NCI-H146 treated with DMSO at 0.1 percent for 48 hours (cell line): ENCODE measurements at regions not wholly inside any gene's neighbourhood (a gene's known extent, or its start where the extent isn't known, plus 50 kb on each side); places are given as distances from the start of the nearest gene placed in this dataset.
"Not testable (repeated sequence)": the region's sequence is repeated elsewhere in the genome, so short reads cannot be mapped to it uniquely, and the experiment has no call there.

Experiments used
- DNase-seq: peaks from one replicate; lab custom pipeline; 2025; ENCODE audit not compliant: unreplicated experiment; lab: John Stamatoyannopoulos, UW

- DNase-seq: no peak
Observed at GRCh38 chr7:20839196-20839735, 52.6 kb upstream of the SP8 start.

DNA sequence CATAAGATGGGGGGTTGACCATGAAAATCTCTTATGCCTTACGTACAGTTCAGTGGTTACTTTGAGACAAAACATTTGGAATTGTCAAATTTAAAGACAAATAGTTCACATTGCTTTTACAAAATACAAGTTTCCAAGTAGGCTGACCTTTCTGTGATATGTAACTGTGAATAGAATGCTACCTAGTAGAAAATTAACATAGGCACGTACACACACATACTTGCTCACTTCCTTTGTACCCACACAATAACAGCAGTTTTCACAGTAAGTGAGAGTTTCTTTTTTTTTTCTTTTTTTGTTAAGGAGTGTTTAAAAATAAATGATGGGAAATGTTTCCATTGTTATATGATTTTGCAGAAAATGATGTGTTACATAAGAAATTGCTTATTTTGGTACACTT lies 53.3 kb upstream of the SP8 start:
- no peak for DNase-seq

DNA sequence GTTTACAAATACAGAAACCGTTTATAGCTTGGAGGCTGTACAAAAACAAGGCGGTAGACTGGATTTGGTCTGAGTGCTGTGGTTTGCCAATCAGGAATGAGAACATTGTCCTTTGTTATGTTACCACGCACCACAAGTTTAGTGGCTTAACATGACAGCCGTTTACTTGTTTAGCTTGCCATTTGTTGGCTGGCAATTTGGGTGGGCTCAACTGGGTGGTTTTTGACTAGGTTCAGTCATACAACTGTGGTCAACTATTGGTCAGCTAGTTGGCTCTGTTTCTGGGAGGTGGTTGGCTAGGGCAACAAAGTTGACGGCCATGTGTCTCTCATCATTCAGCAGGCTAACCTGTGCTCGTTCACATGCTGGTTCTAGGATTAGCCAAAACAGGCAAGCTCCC lies 60.1 kb upstream of the SP8 start:
- DNase-seq: no peak

DNA sequence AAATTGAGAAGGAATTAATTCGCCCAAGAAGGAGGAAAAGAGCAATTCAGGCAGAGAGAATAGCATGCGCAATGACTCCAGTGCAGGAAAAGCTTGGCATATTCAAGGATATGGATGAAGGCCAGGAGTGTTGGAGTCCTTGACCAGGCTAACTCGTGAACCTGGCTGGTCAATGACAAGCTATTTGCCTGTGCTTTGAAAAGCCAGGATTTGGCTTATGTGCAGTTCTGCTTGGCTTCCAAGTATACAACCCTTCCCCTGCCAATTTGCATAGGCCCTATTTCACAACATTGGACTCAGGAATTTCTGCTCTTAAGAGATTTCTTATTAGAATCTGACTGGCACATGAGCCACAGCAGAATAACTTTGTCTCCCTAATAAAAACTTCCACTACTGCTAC lies 72.3 kb upstream of the SP8 start:
- no peak for DNase-seq

GRCh38 chr7:20861468-20861867 lies 74.8 kb upstream of the SP8 start:
- DNase-seq: no peak

GRCh38 chr7:20862554-20862953 lies 75.9 kb upstream of the SP8 start:
- no peak for DNase-seq

GRCh38 chr7:20864221-20864620 lies 77.5 kb upstream of the SP8 start:
- no peak for DNase-seq

DNA sequence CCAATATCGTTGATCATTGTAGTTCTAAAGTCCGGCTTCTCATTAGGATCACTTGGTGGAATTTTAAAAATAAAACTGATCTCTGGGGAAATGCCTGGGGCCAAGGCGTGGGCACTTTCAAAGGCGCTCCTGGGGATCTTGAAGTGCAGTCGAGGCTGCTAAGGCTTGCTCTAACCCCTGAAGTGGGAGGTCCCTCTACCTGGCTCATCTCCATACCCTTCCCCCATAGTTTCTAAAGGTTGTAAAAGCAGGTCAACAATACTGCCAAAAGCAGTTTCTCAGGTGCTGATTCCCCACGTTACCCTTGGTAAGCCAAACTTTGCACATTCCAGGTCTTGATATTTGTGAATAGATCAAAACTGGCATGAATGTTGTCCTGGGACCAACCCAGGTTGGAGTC lies 79.0 kb upstream of the SP8 start:
- no peak for DNase-seq

DNA sequence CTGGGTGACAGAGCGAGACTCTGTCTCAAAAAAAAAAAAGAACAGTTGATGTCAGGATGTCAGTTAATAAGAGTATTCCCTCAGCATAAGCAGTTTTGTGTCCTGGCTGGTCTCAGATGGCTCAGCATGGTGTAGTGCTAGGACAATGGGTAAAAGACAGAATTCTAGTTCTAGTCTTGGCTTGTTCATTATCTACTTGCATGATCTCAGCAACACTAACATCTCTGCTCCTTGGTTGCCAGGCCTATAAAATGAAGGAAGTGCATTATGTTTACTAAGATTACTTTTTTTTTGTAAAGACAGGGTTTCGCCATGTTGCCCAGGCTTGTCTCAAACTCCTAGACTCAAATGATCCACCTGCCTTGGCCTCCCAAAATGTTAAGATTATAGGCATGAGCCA lies 84.3 kb upstream of the SP8 start:
- no peak for DNase-seq

- peak; percentile 33 for DNase-seq
Observed at GRCh38 chr7:20892776-20893175, 106.1 kb upstream of the SP8 start.

- no peak for DNase-seq
Observed at GRCh38 chr7:20894806-20895205, 108.1 kb upstream of the SP8 start.

- DNase-seq: no peak
Observed at GRCh38 chr7:20895563-20895962, 108.9 kb upstream of the SP8 start.

DNA sequence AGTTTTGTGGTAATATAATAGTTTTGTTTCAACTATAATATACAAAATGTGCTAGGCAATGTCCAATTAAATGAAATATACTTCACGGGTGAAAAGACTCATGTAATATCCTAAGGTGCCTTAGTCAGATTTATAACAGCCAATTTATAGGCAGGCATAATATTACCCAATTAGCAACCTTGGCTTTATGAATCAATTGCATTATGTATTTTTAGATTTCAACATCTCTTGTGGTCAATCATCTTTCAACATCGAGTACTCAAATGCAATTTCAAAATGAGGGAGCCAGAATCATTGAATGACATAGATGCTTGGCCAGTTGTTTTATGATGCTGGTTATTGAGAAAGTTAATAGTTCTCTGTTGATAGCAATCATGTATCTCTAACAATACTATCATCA lies 110.3 kb upstream of the SP8 start:
- no peak for DNase-seq

DNA sequence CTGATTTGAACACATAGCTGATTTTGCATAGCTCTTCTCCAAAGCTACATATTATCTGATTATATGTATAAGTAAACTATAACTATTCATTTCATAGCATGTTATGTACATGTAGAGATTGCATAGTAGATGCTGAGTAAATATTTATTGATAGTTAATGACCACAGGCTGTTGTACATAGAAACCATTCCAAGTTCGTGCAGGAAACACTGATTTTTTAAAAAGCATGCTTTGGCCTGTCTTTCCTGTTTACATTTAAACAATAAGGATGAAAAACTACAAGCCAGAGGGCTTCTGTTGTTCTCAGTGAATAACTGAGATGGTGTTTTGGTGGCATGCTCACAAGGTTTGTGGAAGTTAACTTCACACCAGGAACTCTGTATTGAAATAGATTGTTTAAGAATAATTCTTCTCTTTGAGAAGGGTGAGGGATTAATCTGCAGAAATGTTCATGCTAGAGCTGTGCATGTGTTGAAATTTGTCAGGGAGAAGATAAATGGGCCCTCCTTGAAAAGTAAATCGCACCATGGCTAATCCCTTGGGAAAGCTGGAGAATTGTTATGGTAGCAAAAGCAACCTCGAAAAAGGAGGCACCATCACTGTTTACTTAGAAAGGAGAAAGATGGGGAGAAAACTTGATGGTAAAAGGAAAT lies 120.2 kb upstream of the SP8 start:
- DNase-seq: no peak

GRCh38 chr7:20911081-20911480 lies 124.4 kb upstream of the SP8 start:
- no peak for DNase-seq

DNA sequence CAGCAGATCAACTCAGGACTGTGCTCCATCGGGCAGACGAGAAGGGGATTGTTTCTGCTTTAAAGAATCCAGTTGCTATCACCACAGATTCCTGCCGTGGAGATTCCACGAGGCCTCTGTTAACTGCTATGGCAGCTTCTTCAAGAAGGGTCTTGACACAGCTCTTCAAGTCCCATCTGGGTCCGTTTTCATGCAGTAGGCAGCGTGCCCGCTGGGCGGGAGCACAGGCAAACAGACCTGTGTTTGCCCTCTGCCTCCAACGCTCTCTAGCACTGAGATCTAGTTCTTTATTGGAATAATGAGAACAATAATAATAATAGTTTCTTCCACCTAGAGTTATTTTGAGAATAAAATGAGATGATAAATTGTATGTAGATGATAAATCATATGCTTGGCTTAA lies 127.2 kb upstream of the SP8 start:
- DNase-seq: no peak

DNA sequence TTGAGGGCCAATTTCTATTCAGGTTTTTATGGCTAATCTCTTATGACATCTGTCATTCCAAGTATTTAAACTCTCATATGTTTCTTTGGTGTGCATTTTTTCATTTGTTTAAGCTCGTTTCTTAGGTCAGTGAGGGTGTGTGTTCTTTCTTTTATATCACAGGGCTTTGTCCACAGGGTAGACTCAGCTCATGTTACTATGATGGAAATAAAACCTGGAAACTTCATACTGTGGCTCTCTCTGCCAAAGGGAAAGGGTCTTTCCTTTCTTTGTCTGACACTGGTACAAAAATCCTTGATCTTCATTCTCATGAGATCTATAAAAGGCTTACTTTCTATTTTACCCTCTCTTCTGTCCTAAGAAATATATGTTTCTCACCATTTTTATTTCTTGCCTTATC lies 129.6 kb upstream of the SP8 start:
- no peak for DNase-seq

DNA sequence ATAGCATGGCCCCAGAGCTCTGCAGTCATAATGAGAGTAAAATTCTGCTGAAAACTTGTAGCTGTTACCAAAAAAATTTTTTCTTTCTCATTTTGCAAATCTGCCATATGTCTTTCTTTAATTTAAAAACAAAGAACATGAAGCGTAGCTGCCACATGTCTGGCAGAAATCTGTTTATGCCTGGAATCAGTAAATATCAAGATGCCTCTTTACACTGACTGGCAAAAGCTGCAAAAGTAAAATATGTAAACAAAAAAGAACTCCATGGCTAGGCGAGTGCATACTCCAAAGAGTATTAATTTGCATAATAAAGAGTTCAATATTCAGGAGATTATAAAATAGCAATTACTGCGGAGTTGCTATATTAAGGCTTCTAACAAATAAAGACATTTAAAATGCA lies 130.9 kb upstream of the SP8 start:
- DNase-seq: no peak

DNA sequence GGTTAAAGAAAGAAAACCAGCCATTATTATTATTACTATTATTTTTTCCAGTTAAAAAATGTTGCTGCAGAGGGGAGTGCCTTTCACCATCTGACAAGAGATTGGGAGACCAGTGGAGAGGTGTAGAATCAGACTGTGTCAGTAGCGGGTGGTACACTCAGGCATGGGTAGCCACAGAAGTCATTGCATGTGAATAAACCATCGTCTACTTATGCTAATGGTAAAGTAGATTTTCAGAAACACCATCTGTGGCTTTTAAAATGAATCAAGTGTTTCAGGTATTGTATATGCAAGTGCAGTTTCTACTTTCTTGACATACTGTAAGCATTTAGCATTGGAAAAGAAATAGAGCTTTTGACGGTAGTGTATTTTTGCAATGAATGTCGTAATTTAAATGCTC lies 131.5 kb upstream of the SP8 start:
- no peak for DNase-seq

DNA sequence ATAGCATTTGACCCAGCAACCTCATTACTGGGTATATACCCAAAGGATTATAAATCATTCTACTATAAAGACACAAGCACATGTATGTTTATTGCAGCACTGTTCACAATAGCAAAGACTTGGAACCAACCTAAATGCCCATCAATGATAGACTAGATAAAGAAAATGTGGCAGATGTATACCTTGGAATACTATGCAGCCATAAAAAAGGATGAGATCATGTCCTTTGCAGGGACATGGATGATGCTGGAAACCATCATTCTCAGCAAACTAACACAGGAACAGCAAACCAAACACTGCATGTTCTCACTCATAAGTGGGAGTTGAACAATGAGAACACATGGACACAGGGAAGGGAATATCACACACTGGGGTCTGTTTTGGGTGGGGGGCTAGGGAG lies 140.5 kb upstream of the SP8 start:
- DNase-seq: not testable (repeated sequence)

- DNase-seq: no peak
Observed at GRCh38 chr7:20927976-20928375, 141.3 kb upstream of the SP8 start.

DNA sequence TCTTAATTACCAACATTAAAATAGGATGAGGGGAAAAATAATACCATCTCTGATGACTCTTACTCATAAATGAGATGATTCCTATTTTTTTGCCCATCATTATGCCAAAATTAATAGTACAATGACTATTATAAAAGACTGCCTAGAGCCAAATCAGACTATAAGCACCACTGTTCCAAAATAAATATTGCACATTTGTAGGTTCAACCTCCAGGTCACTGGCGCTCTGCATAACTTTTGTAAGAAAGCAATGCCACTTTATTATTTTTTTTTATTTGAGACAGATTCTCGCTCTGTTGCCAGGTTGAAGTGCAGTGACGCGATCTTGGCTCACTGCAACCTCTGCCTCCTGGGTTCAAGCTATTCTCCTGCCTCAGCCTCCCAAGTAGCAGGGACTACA lies 142.5 kb upstream of the SP8 start:
- DNase-seq: no peak

GRCh38 chr7:20931739-20932138 lies 145.1 kb upstream of the SP8 start:
- no peak for DNase-seq
